ENCODE measurements at regions not wholly inside any gene's neighbourhood (a gene's known extent, or its start where the extent isn't known, plus 50 kb on each side); places are given as distances from the start of the nearest gene placed in this dataset.

DNA sequence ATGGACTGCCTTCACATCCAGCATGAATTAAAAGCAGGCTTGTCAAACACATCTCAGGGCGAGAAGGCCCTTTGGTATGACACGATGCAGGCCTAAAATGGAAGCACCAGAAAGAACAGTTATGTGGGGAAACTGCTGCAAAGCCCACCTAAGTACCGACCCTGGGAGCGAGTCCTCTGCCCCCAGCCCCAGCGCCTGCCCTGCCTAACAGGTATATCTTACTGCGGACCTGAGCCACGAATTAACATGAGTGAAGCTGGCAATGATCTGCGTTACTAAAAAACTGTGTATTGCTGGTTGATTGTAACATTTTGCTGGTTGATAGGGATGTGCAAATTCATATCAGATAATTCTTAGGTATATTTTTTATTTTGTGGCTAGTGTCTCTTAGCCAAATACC is 441.5 kb downstream of the ZNF516 start (continued):
- TF ChIP-seq, protein P1, sequence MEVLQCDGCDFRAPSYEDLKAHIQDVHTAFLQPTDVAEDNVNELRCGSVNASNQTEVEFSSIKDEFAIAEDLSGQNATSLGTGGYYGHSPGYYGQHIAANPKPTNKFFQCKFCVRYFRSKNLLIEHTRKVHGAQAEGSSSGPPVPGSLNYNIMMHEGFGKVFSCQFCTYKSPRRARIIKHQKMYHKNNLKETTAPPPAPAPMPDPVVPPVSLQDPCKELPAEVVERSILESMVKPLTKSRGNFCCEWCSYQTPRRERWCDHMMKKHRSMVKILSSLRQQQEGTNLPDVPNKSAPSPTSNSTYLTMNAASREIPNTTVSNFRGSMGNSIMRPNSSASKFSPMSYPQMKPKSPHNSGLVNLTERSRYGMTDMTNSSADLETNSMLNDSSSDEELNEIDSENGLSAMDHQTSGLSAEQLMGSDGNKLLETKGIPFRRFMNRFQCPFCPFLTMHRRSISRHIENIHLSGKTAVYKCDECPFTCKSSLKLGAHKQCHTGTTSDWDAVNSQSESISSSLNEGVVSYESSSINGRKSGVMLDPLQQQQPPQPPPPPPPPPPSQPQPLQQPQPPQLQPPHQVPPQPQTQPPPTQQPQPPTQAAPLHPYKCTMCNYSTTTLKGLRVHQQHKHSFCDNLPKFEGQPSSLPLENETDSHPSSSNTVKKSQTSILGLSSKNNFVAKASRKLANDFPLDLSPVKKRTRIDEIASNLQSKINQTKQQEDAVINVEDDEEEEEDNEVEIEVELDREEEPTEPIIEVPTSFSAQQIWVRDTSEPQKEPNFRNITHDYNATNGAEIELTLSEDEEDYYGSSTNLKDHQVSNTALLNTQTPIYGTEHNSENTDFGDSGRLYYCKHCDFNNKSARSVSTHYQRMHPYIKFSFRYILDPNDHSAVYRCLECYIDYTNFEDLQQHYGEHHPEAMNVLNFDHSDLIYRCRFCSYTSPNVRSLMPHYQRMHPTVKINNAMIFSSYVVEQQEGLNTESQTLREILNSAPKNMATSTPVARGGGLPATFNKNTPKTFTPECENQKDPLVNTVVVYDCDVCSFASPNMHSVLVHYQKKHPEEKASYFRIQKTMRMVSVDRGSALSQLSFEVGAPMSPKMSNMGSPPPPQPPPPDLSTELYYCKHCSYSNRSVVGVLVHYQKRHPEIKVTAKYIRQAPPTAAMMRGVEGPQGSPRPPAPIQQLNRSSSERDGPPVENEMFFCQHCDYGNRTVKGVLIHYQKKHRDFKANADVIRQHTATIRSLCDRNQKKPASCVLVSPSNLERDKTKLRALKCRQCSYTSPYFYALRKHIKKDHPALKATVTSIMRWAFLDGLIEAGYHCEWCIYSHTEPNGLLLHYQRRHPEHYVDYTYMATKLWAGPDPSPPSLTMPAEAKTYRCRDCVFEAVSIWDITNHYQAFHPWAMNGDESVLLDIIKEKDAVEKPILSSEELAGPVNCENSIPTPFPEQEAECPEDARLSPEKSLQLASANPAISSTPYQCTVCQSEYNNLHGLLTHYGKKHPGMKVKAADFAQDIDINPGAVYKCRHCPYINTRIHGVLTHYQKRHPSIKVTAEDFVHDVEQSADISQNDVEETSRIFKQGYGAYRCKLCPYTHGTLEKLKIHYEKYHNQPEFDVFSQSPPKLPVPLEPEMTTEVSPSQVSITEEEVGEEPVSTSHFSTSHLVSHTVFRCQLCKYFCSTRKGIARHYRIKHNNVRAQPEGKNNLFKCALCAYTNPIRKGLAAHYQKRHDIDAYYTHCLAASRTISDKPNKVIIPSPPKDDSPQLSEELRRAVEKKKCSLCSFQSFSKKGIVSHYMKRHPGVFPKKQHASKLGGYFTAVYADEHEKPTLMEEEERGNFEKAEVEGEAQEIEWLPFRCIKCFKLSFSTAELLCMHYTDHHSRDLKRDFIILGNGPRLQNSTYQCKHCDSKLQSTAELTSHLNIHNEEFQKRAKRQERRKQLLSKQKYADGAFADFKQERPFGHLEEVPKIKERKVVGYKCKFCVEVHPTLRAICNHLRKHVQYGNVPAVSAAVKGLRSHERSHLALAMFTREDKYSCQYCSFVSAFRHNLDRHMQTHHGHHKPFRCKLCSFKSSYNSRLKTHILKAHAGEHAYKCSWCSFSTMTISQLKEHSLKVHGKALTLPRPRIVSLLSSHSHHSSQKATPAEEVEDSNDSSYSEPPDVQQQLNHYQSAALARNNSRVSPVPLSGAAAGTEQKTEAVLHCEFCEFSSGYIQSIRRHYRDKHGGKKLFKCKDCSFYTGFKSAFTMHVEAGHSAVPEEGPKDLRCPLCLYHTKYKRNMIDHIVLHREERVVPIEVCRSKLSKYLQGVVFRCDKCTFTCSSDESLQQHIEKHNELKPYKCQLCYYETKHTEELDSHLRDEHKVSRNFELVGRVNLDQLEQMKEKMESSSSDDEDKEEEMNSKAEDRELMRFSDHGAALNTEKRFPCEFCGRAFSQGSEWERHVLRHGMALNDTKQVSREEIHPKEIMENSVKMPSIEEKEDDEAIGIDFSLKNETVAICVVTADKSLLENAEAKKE (CRISPR knock-in tag; IDR thresholded peaks at IDR 0.05), result no peak
- TF ChIP-seq JUNB (IDR thresholded peaks at IDR 0.05; ENCODE audit: unreplicated experiment) (no peak), NANOG (IDR thresholded peaks at IDR 0.05; ENCODE audit: borderline replicate concordance) (no peak), ZNF331 (CRISPR knock-in tag; IDR thresholded peaks at IDR 0.05; ENCODE audit: low read depth) (no peak)
- TF ChIP-seq, protein P2, sequence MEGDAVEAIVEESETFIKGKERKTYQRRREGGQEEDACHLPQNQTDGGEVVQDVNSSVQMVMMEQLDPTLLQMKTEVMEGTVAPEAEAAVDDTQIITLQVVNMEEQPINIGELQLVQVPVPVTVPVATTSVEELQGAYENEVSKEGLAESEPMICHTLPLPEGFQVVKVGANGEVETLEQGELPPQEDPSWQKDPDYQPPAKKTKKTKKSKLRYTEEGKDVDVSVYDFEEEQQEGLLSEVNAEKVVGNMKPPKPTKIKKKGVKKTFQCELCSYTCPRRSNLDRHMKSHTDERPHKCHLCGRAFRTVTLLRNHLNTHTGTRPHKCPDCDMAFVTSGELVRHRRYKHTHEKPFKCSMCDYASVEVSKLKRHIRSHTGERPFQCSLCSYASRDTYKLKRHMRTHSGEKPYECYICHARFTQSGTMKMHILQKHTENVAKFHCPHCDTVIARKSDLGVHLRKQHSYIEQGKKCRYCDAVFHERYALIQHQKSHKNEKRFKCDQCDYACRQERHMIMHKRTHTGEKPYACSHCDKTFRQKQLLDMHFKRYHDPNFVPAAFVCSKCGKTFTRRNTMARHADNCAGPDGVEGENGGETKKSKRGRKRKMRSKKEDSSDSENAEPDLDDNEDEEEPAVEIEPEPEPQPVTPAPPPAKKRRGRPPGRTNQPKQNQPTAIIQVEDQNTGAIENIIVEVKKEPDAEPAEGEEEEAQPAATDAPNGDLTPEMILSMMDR (conservative IDR thresholded peaks at IDR 0.05; ENCODE audit: low read depth in 2 of 2), result no peak
- TF ChIP-seq, protein P3, sequence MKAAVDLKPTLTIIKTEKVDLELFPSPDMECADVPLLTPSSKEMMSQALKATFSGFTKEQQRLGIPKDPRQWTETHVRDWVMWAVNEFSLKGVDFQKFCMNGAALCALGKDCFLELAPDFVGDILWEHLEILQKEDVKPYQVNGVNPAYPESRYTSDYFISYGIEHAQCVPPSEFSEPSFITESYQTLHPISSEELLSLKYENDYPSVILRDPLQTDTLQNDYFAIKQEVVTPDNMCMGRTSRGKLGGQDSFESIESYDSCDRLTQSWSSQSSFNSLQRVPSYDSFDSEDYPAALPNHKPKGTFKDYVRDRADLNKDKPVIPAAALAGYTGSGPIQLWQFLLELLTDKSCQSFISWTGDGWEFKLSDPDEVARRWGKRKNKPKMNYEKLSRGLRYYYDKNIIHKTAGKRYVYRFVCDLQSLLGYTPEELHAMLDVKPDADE (IDR thresholded peaks at IDR 0.05), result no peak

DNA sequence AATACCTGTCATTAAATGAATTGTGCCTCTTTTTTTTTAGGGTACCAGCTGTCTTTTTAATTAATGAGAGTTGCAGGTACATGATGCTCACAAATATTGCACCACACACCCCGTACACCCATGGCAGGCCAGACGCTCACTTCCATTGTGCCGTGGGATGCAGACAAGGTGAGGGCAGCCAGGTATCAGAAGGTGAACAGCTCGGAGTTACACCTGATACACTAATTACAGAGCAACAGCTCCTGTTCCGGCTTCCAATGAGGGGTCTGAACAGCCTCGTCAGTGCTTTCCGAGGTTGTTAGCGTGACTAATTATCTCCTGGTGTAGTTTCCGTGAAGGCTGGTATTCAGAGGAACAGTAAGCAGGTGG is 442.8 kb downstream of the ZNF516 start:
- H3K9me2 ChIP-seq (ENCODE audit: insufficient read depth), result no peaks in the 10 kb centered on the region
- H3K4me1 ChIP-seq (ENCODE audit: insufficient read depth), result 0 out of 2 replicates have a peak, but pooled peaks cover 4% of the 10 kb centered on the region
- no peak for TF ChIP-seq STAT1 (IDR thresholded peaks at IDR 0.05; ENCODE audit: unreplicated experiment)
- no peak for TF ChIP-seq EZH2phosphoT487 (IDR thresholded peaks at IDR 0.05; ENCODE audit: unreplicated experiment)
- TF ChIP-seq POLR2AphosphoS5 (IDR thresholded peaks at IDR 0.05; ENCODE audit: low read depth), result no peak
- H3K36me3 ChIP-seq (ENCODE audit: insufficient read depth), result no peaks in the 10 kb centered on the region
- H3K79me2 ChIP-seq (replicated peaks; ENCODE audit: insufficient read depth), result no peaks in the 10 kb centered on the region
- H4K20me1 ChIP-seq (replicated peaks; ENCODE audit: insufficient read depth), result no peaks in the 10 kb centered on the region
- Mint-ChIP-seq H3K36me3 (ENCODE audit: low read depth) (no peaks in the 10 kb centered on the region), H3K4me3 (no peak overlapping the region), H3K27ac (no peak overlapping the region), H3K9me3 (no peaks in the 10 kb centered on the region; the same call in 2 of the 3 replicates), H3K4me1 (peaks cover 11% of the 10 kb centered on the region), H3K27me3 (ENCODE audit: insufficient read depth, low read depth, poor library complexity) (peaks cover 2% of the 10 kb centered on the region)
- no peak overlapping the region for H2AFZ ChIP-seq
- H3F3A ChIP-seq (replicated peaks; ENCODE audit: low read depth), result no peaks in the 10 kb centered on the region
- no peak for ATAC-seq
- H3K4me2 ChIP-seq, result no peak overlapping the region
- H3K4me3 ChIP-seq, result no peak overlapping the region
- H3K27ac ChIP-seq (ENCODE audit: low read depth), result no peak overlapping the region
- DNase-seq (ENCODE audit: low spot score), result no peak
- no peaks in the 10 kb centered on the region for H3K27me3 ChIP-seq (ENCODE audit: insufficient read depth)

Data from GM23338 (cell line).